CD14-positive monocyte (primary cell): ENCODE measurements at regions not wholly inside any gene's neighbourhood (a gene's known extent, or its start where the extent isn't known, plus 50 kb on each side); places are given as distances from the start of the nearest gene placed in this dataset.

ENCODE experiments used
- DNase-seq, 3 donors: peaks; one replicate each; pipeline ENCODE4 v3.0.0-alpha.2; 2011 to 2022
- H2AFZ ChIP-seq: 2 replicates; pipeline ENCODE4 v1.6.0; 2012; ENCODE audit warnings: mild to moderate bottlenecking, low read depth, low read length, inconsistent platforms; ENCODE audit not compliant: insufficient read depth, poor library complexity, severe bottlenecking
- H3K27ac ChIP-seq, 2 donors: 1 replicate in 1 of 2; 2 replicates in 1 of 2; pipeline ENCODE4 v1.5.1; 2012 to 2013; ENCODE audit warnings: low read length in 2 of 2, control low read depth in 1 of 2, inconsistent platforms in 1 of 2, low read depth in 1 of 2, mild to moderate bottlenecking in 1 of 2
- H3K27me3 ChIP-seq, 2 donors: one replicate each; pipeline versions ENCODE4 v1.6.0 to v1.6.1; 2011 to 2013; ENCODE audit warnings: low read length in 2 of 2; ENCODE audit not compliant: control insufficient read depth in 2 of 2, insufficient read depth in 2 of 2
- H3K36me3 ChIP-seq, 2 donors: replicated peaks in 1 of 2; 1 replicate in 1 of 2; 2 replicates in 1 of 2; pipeline versions ENCODE4 v1.5.1 to v1.6.1; 2012 to 2013; ENCODE audit warnings: low read length in 2 of 2, control low read depth in 1 of 2, inconsistent platforms in 1 of 2, mild to moderate bottlenecking in 1 of 2; ENCODE audit not compliant: insufficient read depth in 2 of 2, control insufficient read depth in 1 of 2
- H3K4me1 ChIP-seq, 2 donors: 1 replicate in 1 of 2; 2 replicates in 1 of 2; pipeline versions ENCODE4 v1.5.1 to v1.6.1; 2012 to 2013; ENCODE audit warnings: low read length in 2 of 2, control low read depth in 1 of 2, inconsistent platforms in 1 of 2, mild to moderate bottlenecking in 1 of 2, moderate library complexity in 1 of 2; ENCODE audit not compliant: insufficient read depth in 2 of 2, control insufficient read depth in 1 of 2
- H3K4me2 ChIP-seq: replicated peaks from 2 replicates; pipeline ENCODE3; 2012; ENCODE audit warnings: low read length, moderate library complexity, mild to moderate bottlenecking; ENCODE audit not compliant: poor library complexity, severe bottlenecking; ENCODE audit errors: extremely low read depth
- H3K4me3 ChIP-seq, 3 experiments: fragments of 200-600 bp in 1 of 3; sonication (generic) in 1 of 3; replicated peaks in 1 of 3; 1 replicate in 2 of 3; 2 replicates in 1 of 3; pipeline ENCODE4 v1.5.1; 2011 to 2013; ENCODE audit warnings: low read length in 3 of 3, mild to moderate bottlenecking in 3 of 3, control low read depth in 2 of 3, low read depth in 2 of 3, inconsistent platforms in 1 of 3, moderate library complexity in 1 of 3
- H3K79me2 ChIP-seq: 2 replicates; pipeline ENCODE4 v1.6.0; 2012; ENCODE audit warnings: mild to moderate bottlenecking, control low read depth, inconsistent platforms, low read length, moderate library complexity; ENCODE audit not compliant: insufficient read depth
- H3K9ac ChIP-seq: 2 replicates; pipeline ENCODE4 v1.6.0; 2017; ENCODE audit warnings: low read length, mild to moderate bottlenecking; ENCODE audit not compliant: insufficient read depth, poor library complexity, severe bottlenecking
- H3K9me3 ChIP-seq, 2 donors: replicated peaks in 1 of 2; 1 replicate in 1 of 2; 2 replicates in 1 of 2; pipeline versions ENCODE4 v1.5.1 to v1.6.1; 2012 to 2013; ENCODE audit warnings: low read length in 2 of 2, control low read depth in 1 of 2; ENCODE audit not compliant: control insufficient read depth in 1 of 2, insufficient read depth in 1 of 2
- H4K20me1 ChIP-seq: 2 replicates; pipeline ENCODE4 v1.6.0; 2012; ENCODE audit warnings: mild to moderate bottlenecking, low read length, control low read depth, moderate library complexity; ENCODE audit not compliant: insufficient read depth
- H3K27ac Mint-ChIP-seq, 7 donors: one replicate each; pipeline ENCODE4 v1.8.0; 2020; ENCODE audit warnings: mild to moderate bottlenecking in 7 of 7, mixed read lengths in 7 of 7, moderate library complexity in 6 of 7, inconsistent platforms in 2 of 7
- H3K27me3 Mint-ChIP-seq, 3 donors: one replicate each; pipeline ENCODE4 v1.8.0; 2021 to 2022; ENCODE audit warnings: low read depth in 3 of 3, mild to moderate bottlenecking in 3 of 3, mixed read lengths in 3 of 3, moderate library complexity in 3 of 3, inconsistent platforms in 1 of 3
- H3K36me3 Mint-ChIP-seq, 2 donors: one replicate each; pipeline ENCODE4 v1.8.0; 2020; ENCODE audit warnings: mixed read lengths in 2 of 2, inconsistent platforms in 1 of 2, mild to moderate bottlenecking in 1 of 2
- H3K4me1 Mint-ChIP-seq: one replicate; pipeline ENCODE4 v1.8.0; 2020; ENCODE audit warnings: mild to moderate bottlenecking, mixed read lengths
- H3K4me3 Mint-ChIP-seq, 2 donors: one replicate each; pipeline ENCODE4 v1.8.0; 2020; ENCODE audit warnings: mild to moderate bottlenecking in 2 of 2, mixed read lengths in 2 of 2, moderate library complexity in 1 of 2
- H3K9me3 Mint-ChIP-seq, 7 donors: one replicate each; pipeline ENCODE4 v1.8.0; 2020 to 2022; ENCODE audit warnings: mixed read lengths in 7 of 7, mild to moderate bottlenecking in 6 of 7, moderate library complexity in 6 of 7, inconsistent platforms in 2 of 7
- CTCF ChIP-seq: fragments of 200-600 bp; IDR thresholded peaks from one replicate; pipeline ENCODE4 v1.8.0; 2022; ENCODE audit warnings: antibody characterized with exemption, mild to moderate bottlenecking
- WGBS: methylation state at CpG from one replicate; pipeline ENCODE4 v1.1.5; 2013; ENCODE audit warnings: missing lambda C conversion rate; ENCODE audit not compliant: insufficient coverage; 5-methylcytosine and 5-hydroxymethylcytosine counted together
- intact Hi-C, 2 donors: fragments of 100-400 bp; cut with micrococcal nuclease; formaldehyde crosslinking; loops; one replicate each; pipeline versions ENCODE4 v1.15.0 to v1.15.1; 2023

GRCh38 chr2:595141-595815 is 81.9 kb downstream of the TMEM18 start:
- Histone ChIP-seq H3K4me3 (no peak overlapping the region), H3K9ac (no peak overlapping the region), H3K4me2 (no peak overlapping the region), H3K4me1 (no peaks in the 10 kb centered on the region), H4K20me1 (no peaks in the 10 kb centered on the region), H3K36me3 (no peaks in the 10 kb centered on the region), H3K79me2 (no peaks in the 10 kb centered on the region), H3K9me3 (no peaks in the 10 kb centered on the region), H3K27ac (no peak overlapping the region), H2AFZ (no peak overlapping the region), H3K27me3 (no peaks in the 10 kb centered on the region)
- intact Hi-C loops, result no loop called here
- H3K9me3 Mint-ChIP-seq, result peaks cover 0 to 6% (median 0%) of the 10 kb centered on the region in 7 donors
- DNase-seq, result no peak
- no peaks in the 10 kb centered on the region for H3K4me1 Mint-ChIP-seq
- H3K27ac Mint-ChIP-seq, result no peak overlapping the region
- H3K4me3 Mint-ChIP-seq, result no peak overlapping the region
- H3K36me3 Mint-ChIP-seq, result no peaks in the 10 kb centered on the region
- peaks cover 0 to 9% (median 2%) of the 10 kb centered on the region in 3 donors for H3K27me3 Mint-ChIP-seq
- no peak for TF ChIP-seq CTCF
- whole genome bisulfite sequencing, result 92% methylated on average over 23 of the region's 23 CpGs

GRCh38 chr2:594297-594949 is 82.8 kb downstream of the TMEM18 start:
- no peak for TF ChIP-seq CTCF
- intact Hi-C loops, result no loop called here
- Histone ChIP-seq H3K4me1 (no peaks in the 10 kb centered on the region), H3K79me2 (no peaks in the 10 kb centered on the region), H3K9me3 (no peaks in the 10 kb centered on the region), H3K4me3 (no peak overlapping the region), H3K27ac (no peak overlapping the region), H2AFZ (no peak overlapping the region), H3K27me3 (no peaks in the 10 kb centered on the region), H3K4me2 (no peak overlapping the region), H4K20me1 (no peaks in the 10 kb centered on the region), H3K9ac (no peak overlapping the region), H3K36me3 (no peaks in the 10 kb centered on the region)
- Mint-ChIP-seq H3K27ac (no peak overlapping the region), H3K36me3 (no peaks in the 10 kb centered on the region), H3K27me3 (peaks cover 0 to 11% (median 2%) of the 10 kb centered on the region in 3 donors), H3K4me3 (no peak overlapping the region), H3K4me1 (no peaks in the 10 kb centered on the region), H3K9me3 (peaks cover 0 to 6% (median 0%) of the 10 kb centered on the region in 7 donors)
- no peak for DNase-seq
- 97% methylated on average over 18 of the region's 21 CpGs for WGBS
